RWPE1 (cell line): ENCODE measurements at regions not wholly inside any gene's neighbourhood (a gene's known extent, or its start where the extent isn't known, plus 50 kb on each side); places are given as distances from the start of the nearest gene placed in this dataset.

Experiments used
- CTCF ChIA-PET: fragments of 350-600 bp; sonication (Branson Sonifier 250); formaldehyde crosslinking; extraction: SDS; loops from one replicate; lab custom pipeline; 2021; lab: Yijun Ruan, JAX
- POLR2A ChIA-PET: fragments of 400-600 bp; formaldehyde crosslinking; extraction: SDS; loops from one replicate; lab custom pipeline; 2020; ENCODE audit warnings: antibody characterized with exemption; ENCODE audit not compliant: low non-redundant PET; lab: Yijun Ruan, JAX
- DNase-seq: peaks from one replicate; pipeline ENCODE4 v3.0.0; 2012; ENCODE audit warnings: low spot score
- H3K27ac ChIP-seq: fragments of 450-650 bp; 2 replicates; pipeline ENCODE4 v1.5.1; 2017
- TF ChIP-seq, protein P1 (sequence below): fragments of 450-650 bp; conservative IDR thresholded peaks from 2 replicates; pipeline ENCODE4 v1.5.1; 2017; ENCODE audit warnings: low read depth, mild to moderate bottlenecking

DNA sequence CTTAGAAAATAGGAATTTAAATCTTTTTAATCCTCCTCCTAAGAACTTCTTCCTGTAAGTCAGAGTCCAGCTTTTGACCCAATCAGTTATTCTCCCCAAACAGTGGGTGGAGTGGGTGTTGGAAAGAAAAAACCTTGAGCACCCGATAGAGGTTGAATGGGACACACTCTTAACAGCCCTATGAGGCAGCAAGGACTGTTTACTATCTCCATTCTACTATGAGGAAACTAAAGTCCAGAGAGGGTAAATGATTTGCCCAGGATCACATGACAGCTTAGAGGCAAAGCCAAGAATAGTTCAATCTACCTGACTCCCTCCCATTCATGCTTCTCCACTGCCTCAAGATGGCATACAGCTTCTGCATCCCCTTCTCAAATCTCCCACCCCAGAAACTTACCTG, 57.6 kb upstream of the SLC35B4 start:
- H3K27ac ChIP-seq: no peak overlapping the region
- no peak for DNase-seq
- TF ChIP-seq, protein P1, sequence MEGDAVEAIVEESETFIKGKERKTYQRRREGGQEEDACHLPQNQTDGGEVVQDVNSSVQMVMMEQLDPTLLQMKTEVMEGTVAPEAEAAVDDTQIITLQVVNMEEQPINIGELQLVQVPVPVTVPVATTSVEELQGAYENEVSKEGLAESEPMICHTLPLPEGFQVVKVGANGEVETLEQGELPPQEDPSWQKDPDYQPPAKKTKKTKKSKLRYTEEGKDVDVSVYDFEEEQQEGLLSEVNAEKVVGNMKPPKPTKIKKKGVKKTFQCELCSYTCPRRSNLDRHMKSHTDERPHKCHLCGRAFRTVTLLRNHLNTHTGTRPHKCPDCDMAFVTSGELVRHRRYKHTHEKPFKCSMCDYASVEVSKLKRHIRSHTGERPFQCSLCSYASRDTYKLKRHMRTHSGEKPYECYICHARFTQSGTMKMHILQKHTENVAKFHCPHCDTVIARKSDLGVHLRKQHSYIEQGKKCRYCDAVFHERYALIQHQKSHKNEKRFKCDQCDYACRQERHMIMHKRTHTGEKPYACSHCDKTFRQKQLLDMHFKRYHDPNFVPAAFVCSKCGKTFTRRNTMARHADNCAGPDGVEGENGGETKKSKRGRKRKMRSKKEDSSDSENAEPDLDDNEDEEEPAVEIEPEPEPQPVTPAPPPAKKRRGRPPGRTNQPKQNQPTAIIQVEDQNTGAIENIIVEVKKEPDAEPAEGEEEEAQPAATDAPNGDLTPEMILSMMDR: no peak
- CTCF ChIA-PET: interaction anchor here (0.6 kb wide), 1 partner anchor 69 kb away, joined by 3 read pairs; no protein-coding TSS in a partner anchor
- POLR2A ChIA-PET: no interaction called here

DNA sequence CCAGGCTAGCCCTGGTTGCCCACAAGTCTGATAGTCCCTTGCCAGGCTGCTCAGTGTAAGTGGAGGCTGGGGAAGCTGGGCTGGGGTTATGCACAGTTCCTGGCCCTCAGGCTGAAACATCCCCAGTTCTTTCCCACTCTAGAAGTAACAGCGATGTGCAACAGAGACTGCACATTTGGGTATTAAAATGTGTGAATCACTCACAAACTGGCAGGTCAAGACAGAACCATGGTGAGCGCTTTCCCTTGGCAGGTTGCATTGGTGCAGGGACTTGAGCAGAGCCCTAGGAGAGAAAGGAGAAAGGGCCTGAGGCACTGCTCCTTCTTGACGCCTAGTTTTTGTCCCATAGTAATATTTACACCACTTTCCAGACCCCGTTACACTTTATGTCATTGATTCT, 56.1 kb upstream of the SLC35B4 start:
- H3K27ac ChIP-seq: no peak overlapping the region
- DNase-seq: no peak
- POLR2A ChIA-PET: no interaction called here
- TF ChIP-seq, protein P1: no peak
- CTCF ChIA-PET: interaction anchor here (0.5 kb wide), 1 partner anchor 1669 kb away, joined by 3 read pairs; no protein-coding TSS in a partner anchor

DNA sequence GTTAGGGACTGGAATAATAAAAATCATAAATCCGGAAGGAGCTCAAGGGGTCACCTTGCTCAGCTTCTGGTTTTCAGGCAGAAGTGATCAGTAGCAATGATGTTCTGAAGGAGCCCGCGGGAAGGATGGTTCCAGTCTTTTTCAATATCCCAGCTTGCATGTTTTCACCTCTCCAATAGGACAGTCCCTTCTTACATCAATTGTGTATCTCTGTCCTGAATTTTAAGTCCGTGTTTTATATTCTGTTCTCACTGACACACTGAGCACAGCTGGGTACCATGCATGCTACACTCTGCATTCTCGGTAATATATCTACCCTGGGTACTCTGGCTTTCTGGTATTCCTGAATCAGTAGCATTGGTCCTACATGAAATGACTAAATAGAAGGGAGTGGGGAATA, 55.2 kb upstream of the SLC35B4 start:
- no peak overlapping the region for H3K27ac ChIP-seq
- ChIA-PET CTCF (no interaction called here), POLR2A (no interaction called here)
- no peak for DNase-seq
- TF ChIP-seq, protein P1: no peak

DNA sequence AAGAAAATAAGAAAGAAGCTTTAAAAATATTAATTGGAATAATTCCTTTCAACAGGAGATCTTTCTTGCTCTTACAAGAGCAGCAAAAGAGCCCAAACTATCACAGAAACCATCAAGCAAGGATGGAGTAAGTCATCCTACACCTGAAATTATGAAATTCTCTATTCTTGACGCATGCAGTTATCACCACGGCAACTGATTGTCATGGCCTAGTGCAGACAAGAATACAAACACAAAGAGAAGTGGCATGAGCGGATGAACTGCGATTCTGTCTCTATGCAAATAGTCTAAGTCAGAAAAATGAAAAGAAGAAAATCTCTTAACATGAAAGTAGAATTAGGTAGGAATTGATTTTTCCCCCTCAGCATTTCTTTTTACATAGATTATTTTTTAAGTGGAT, 54.8 kb upstream of the SLC35B4 start:
- TF ChIP-seq, protein P1: no peak
- ChIA-PET CTCF (no interaction called here), POLR2A (no interaction called here)
- no peak overlapping the region for H3K27ac ChIP-seq
- DNase-seq: no peak

DNA sequence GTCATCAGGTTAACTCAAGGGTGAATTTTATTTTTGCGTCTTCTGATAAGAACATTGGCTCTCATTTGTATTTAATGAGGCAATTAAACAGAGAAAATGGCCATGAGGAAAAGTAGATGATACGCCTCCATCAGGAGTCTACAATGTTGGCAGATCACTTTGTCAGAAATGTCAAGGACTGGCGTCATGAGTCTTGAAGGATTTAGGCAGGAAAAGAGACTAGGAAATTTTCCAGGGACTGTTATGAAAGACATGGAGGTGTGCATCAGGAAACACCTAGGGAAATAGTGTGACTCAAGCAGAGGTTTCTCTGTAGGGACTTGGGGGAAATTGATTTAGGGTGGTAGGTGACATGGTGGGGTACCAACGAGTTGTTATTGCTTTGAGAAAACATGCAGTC, 53.4 kb upstream of the SLC35B4 start:
- no peak for DNase-seq
- H3K27ac ChIP-seq: no peak overlapping the region
- TF ChIP-seq, protein P1: no peak
- POLR2A ChIA-PET: no interaction called here
- CTCF ChIA-PET: no interaction called here

DNA sequence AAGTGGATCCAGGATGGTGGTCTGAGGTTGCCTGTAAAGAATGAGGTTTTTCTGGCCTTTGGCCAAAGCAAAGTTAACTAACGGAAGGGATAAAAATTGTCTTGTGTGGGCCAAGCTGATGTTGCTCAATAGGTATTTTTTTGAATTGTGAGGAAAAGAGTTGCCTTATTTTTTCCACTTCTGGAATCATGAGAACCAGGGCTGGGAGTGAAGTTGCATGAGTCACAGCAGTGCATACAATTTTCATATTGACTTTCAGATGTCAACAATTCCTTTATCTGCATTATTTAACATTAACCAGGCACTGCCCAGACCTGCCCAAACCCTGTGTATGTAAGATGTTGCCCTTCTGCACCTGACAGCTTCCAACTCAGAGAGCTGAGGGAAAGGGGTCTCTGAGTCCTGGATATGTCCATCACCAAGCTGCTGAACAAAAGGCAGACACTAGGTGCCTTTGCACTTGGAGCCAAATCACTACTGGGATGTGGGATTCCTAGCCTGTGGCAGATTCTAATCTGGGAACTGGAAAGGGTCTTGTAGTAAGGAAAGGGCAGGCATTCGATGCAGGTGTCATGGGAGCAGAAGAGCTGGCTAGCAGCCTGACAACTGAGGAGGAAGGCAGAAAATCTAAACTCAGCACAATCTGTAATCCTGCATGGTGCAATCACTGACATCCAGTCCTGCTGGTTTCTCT, 52.3 kb upstream of the SLC35B4 start:
- ChIA-PET CTCF (interaction anchor here (0.5 kb wide), 1 partner anchor 422 kb away, joined by 3 read pairs; no protein-coding TSS in a partner anchor), POLR2A (no interaction called here)
- DNase-seq: peak; percentile 54
- TF ChIP-seq, protein P1: no peak
- H3K27ac ChIP-seq: peak overlapping the region; percentile 79
